HG02852 (cell line): ENCODE measurements at regions not wholly inside any gene's neighbourhood (a gene's known extent, or its start where the extent isn't known, plus 50 kb on each side); places are given as distances from the start of the nearest gene placed in this dataset.
"Not testable (repeated sequence)": the region's sequence is repeated elsewhere in the genome, so short reads cannot be mapped to it uniquely, and the experiment has no call there.

Experiments used
- ATAC-seq: cut with Tn5 transposase; IDR thresholded peaks from one replicate; pipeline ENCODE4 v1.9.1; 2021; ENCODE audit warnings: mild to moderate bottlenecking, moderate library complexity; ENCODE audit not compliant: unreplicated experiment

- no peak for ATAC-seq
These were observed 50.9 kb upstream of the WARS2 start for GRCh38 chr1:119191325-119191724.

- ATAC-seq: no peak
These were observed 63.9 kb upstream of the WARS2 start for GRCh38 chr1:119204197-119204960.

GRCh38 chr1:119204961-119205357, 64.5 kb upstream of the WARS2 start:
- ATAC-seq: no peak

- no peak for ATAC-seq
These were observed 68.6 kb upstream of the WARS2 start for GRCh38 chr1:119209061-119209460.

- no peak for ATAC-seq
These were observed 69.3 kb upstream of the WARS2 start for GRCh38 chr1:119209596-119210295.

GRCh38 chr1:119210296-119210649, 69.8 kb upstream of the WARS2 start:
- no peak for ATAC-seq

GRCh38 chr1:119213213-119213612, 72.8 kb upstream of the WARS2 start:
- not testable (repeated sequence) for ATAC-seq

GRCh38 chr1:119214961-119215360, 74.5 kb upstream of the WARS2 start:
- not testable (repeated sequence) for ATAC-seq

GRCh38 chr1:119217309-119217828, 76.9 kb upstream of the WARS2 start:
- ATAC-seq: no peak

- ATAC-seq: no peak
These were observed 79.3 kb upstream of the WARS2 start for GRCh38 chr1:119219711-119220110.

GRCh38 chr1:119220991-119221390, 80.5 kb upstream of the WARS2 start:
- no peak for ATAC-seq

- no peak for ATAC-seq
These were observed 81.8 kb upstream of the WARS2 start for GRCh38 chr1:119222271-119222670.

GRCh38 chr1:119225265-119225664, 84.8 kb upstream of the WARS2 start:
- ATAC-seq: no peak

GRCh38 chr1:119225831-119226230, 85.4 kb upstream of the WARS2 start:
- no peak for ATAC-seq

GRCh38 chr1:119226321-119226720, 85.9 kb upstream of the WARS2 start:
- no peak for ATAC-seq

GRCh38 chr1:119226913-119227312, 86.5 kb upstream of the WARS2 start:
- ATAC-seq: no peak

- ATAC-seq: no peak
These were observed 87.0 kb upstream of the WARS2 start for GRCh38 chr1:119227456-119227855.

- no peak for ATAC-seq
These were observed 88.1 kb upstream of the WARS2 start for GRCh38 chr1:119228335-119229080.

GRCh38 chr1:119235120-119235519, 94.7 kb upstream of the WARS2 start:
- ATAC-seq: no peak

GRCh38 chr1:119245881-119246280, 105.4 kb upstream of the WARS2 start:
- ATAC-seq: no peak

GRCh38 chr1:119249283-119249682, 108.8 kb upstream of the WARS2 start:
- ATAC-seq: no peak

GRCh38 chr1:119250299-119250698, 109.8 kb upstream of the WARS2 start:
- no peak for ATAC-seq
